IPS-18a (cell line): ENCODE measurements at regions not wholly inside any gene's neighbourhood (a gene's known extent, or its start where the extent isn't known, plus 50 kb on each side); places are given as distances from the start of the nearest gene placed in this dataset.
"Not testable (repeated sequence)": the region's sequence is repeated elsewhere in the genome, so short reads cannot be mapped to it uniquely, and the experiment has no call there.

Experiments
- H3K27ac ChIP-seq: one replicate; pipeline ENCODE4 v1.5.1; 2013; ENCODE audit warnings: low read length
- H3K27me3 ChIP-seq: one replicate; pipeline ENCODE4 v1.6.1; 2013; ENCODE audit warnings: mild to moderate bottlenecking, low read length; ENCODE audit not compliant: control insufficient read depth, insufficient read depth
- H3K36me3 ChIP-seq: one replicate; pipeline ENCODE4 v1.6.1; 2013; ENCODE audit warnings: low read depth, low read length; ENCODE audit not compliant: control insufficient read depth
- H3K4me1 ChIP-seq: one replicate; pipeline ENCODE4 v1.6.1; 2013; ENCODE audit warnings: low read depth, low read length; ENCODE audit not compliant: control insufficient read depth
- H3K4me3 ChIP-seq: one replicate; pipeline ENCODE4 v1.5.1; 2013; ENCODE audit warnings: low read length
- H3K9ac ChIP-seq: one replicate; pipeline ENCODE4 v1.6.1; 2013; ENCODE audit warnings: mild to moderate bottlenecking, low read length, moderate library complexity
- H3K9me3 ChIP-seq: one replicate; pipeline ENCODE4 v1.6.1; 2013; ENCODE audit warnings: low read depth, low read length; ENCODE audit not compliant: control insufficient read depth

- peaks cover 22% of the 10 kb centered on the region for H3K4me1 ChIP-seq
- H3K9me3 ChIP-seq, result no peaks in the 10 kb centered on the region
- H3K4me3 ChIP-seq, result no peak overlapping the region
- H3K27me3 ChIP-seq, result no peaks in the 10 kb centered on the region
- H3K36me3 ChIP-seq, result no peaks in the 10 kb centered on the region
- H3K27ac ChIP-seq, result no peak overlapping the region
- H3K9ac ChIP-seq, result no peak overlapping the region
These were observed 100.5 kb downstream of the CXCL12 start for GRCh38 chr10:44284198-44285084.

GRCh38 chr10:44282626-44283300 lies 102.1 kb downstream of the CXCL12 start:
- Histone ChIP-seq H3K36me3 (no peaks in the 10 kb centered on the region), H3K4me3 (no peak overlapping the region), H3K27ac (no peak overlapping the region), H3K9ac (no peak overlapping the region), H3K27me3 (no peaks in the 10 kb centered on the region), H3K9me3 (no peaks in the 10 kb centered on the region), H3K4me1 (peaks cover 18% of the 10 kb centered on the region)

GRCh38 chr10:44281662-44282061 lies 103.2 kb downstream of the CXCL12 start:
- H3K9me3 ChIP-seq, result no peaks in the 10 kb centered on the region
- peaks cover 7% of the 10 kb centered on the region for H3K4me1 ChIP-seq
- no peaks in the 10 kb centered on the region for H3K27me3 ChIP-seq
- H3K9ac ChIP-seq, result no peak overlapping the region
- no peaks in the 10 kb centered on the region for H3K36me3 ChIP-seq
- no peak overlapping the region for H3K27ac ChIP-seq
- H3K4me3 ChIP-seq, result no peak overlapping the region

GRCh38 chr10:44281089-44281613 lies 103.7 kb downstream of the CXCL12 start:
- H3K27ac ChIP-seq, result no peak overlapping the region
- no peak overlapping the region for H3K9ac ChIP-seq
- no peaks in the 10 kb centered on the region for H3K36me3 ChIP-seq
- H3K4me3 ChIP-seq, result no peak overlapping the region
- no peaks in the 10 kb centered on the region for H3K9me3 ChIP-seq
- peaks cover 2% of the 10 kb centered on the region for H3K4me1 ChIP-seq
- H3K27me3 ChIP-seq, result no peaks in the 10 kb centered on the region

GRCh38 chr10:44280226-44281014 lies 104.5 kb downstream of the CXCL12 start:
- Histone ChIP-seq H3K27me3 (no peaks in the 10 kb centered on the region), H3K36me3 (no peaks in the 10 kb centered on the region), H3K4me1 (no peaks in the 10 kb centered on the region), H3K9me3 (no peaks in the 10 kb centered on the region), H3K27ac (no peak overlapping the region), H3K9ac (no peak overlapping the region), H3K4me3 (no peak overlapping the region)

GRCh38 chr10:44279426-44280126 lies 105.3 kb downstream of the CXCL12 start:
- no peaks in the 10 kb centered on the region for H3K27me3 ChIP-seq
- H3K36me3 ChIP-seq, result no peaks in the 10 kb centered on the region
- H3K9ac ChIP-seq, result no peak overlapping the region
- H3K4me1 ChIP-seq, result no peaks in the 10 kb centered on the region
- no peak overlapping the region for H3K27ac ChIP-seq
- H3K9me3 ChIP-seq, result no peaks in the 10 kb centered on the region
- no peak overlapping the region for H3K4me3 ChIP-seq

GRCh38 chr10:44278837-44279324 lies 106.0 kb downstream of the CXCL12 start:
- Histone ChIP-seq H3K27ac (no peak overlapping the region), H3K4me1 (no peaks in the 10 kb centered on the region), H3K36me3 (no peaks in the 10 kb centered on the region), H3K9me3 (no peaks in the 10 kb centered on the region), H3K4me3 (no peak overlapping the region), H3K9ac (no peak overlapping the region), H3K27me3 (no peaks in the 10 kb centered on the region)

- H3K9ac ChIP-seq, H3K4me1 ChIP-seq, H3K27me3 ChIP-seq, H3K4me3 ChIP-seq, H3K27ac ChIP-seq, H3K36me3 ChIP-seq, H3K9me3 ChIP-seq: not testable (repeated sequence)
These were observed 116.4 kb downstream of the CXCL12 start for GRCh38 chr10:44268435-44268948.

- Histone ChIP-seq H3K9ac (no peak overlapping the region), H3K4me1 (no peaks in the 10 kb centered on the region), H3K4me3 (no peak overlapping the region), H3K27ac (no peak overlapping the region), H3K36me3 (no peaks in the 10 kb centered on the region), H3K9me3 (no peaks in the 10 kb centered on the region), H3K27me3 (no peaks in the 10 kb centered on the region)
These were observed 117.9 kb downstream of the CXCL12 start for GRCh38 chr10:44267007-44267406.

- Histone ChIP-seq H3K36me3 (no peaks in the 10 kb centered on the region), H3K27me3 (no peaks in the 10 kb centered on the region), H3K4me3 (no peak overlapping the region), H3K9me3 (no peaks in the 10 kb centered on the region), H3K4me1 (peaks cover 1% of the 10 kb centered on the region), H3K27ac (no peak overlapping the region), H3K9ac (no peak overlapping the region)
These were observed 120.7 kb downstream of the CXCL12 start for GRCh38 chr10:44264244-44264643.
